ENCODE measurements at regions not wholly inside any gene's neighbourhood (a gene's known extent, or its start where the extent isn't known, plus 50 kb on each side); places are given as distances from the start of the nearest gene placed in this dataset.
"Not testable (repeated sequence)": the region's sequence is repeated elsewhere in the genome, so short reads cannot be mapped to it uniquely, and the experiment has no call there.

GRCh38 chr11:100409267-100409666 lies 277.8 kb upstream of the ARHGAP42 start:
- intact Hi-C loops (cut with DNase I), result not testable (repeated sequence)
- peak in 1 of 10 donors; percentile 46 for DNase-seq

GRCh38 chr11:100419518-100419917 lies 267.6 kb upstream of the ARHGAP42 start:
- intact Hi-C loops (cut with DNase I), result no loop called here
- DNase-seq, result no peak

- peak in 1 of 10 donors; percentile 33 for DNase-seq
- intact Hi-C loops (cut with DNase I), result no loop called here
Measured at GRCh38 chr11:100434821-100435641, 252.1 kb upstream of the ARHGAP42 start.

- DNase-seq, result no peak
Measured at GRCh38 chr11:100438376-100438775, 248.7 kb upstream of the ARHGAP42 start.

GRCh38 chr11:100441086-100441485 lies 246.0 kb upstream of the ARHGAP42 start:
- DNase-seq, result no peak
- intact Hi-C loops (cut with DNase I), result no loop called here

More at GRCh38 chr11:100438376-100438775, 248.7 kb upstream of the ARHGAP42 start:
- intact Hi-C loops (cut with DNase I), result no loop called here

DNA sequence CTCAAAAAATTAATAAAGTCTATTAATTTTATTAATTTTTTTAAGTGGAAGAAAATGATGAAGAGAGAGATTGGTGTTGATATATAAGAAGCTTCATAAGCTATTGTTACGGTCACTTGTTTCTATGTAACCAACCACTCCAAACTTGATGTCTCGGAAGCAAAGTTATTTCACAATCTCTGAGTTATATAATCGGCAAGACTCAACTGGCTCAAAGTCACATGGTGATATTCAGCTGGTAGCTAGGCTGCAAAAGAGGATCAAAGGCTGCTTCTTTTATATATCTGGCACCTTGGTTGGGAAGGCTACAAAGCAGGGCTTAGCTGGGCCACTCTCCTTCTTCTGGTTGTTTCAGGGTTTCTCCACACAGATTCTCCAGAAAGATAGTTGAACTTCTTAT lies 245.1 kb upstream of the ARHGAP42 start:
- intact Hi-C loops (cut with DNase I), result no loop called here
- no peak for DNase-seq

DNA sequence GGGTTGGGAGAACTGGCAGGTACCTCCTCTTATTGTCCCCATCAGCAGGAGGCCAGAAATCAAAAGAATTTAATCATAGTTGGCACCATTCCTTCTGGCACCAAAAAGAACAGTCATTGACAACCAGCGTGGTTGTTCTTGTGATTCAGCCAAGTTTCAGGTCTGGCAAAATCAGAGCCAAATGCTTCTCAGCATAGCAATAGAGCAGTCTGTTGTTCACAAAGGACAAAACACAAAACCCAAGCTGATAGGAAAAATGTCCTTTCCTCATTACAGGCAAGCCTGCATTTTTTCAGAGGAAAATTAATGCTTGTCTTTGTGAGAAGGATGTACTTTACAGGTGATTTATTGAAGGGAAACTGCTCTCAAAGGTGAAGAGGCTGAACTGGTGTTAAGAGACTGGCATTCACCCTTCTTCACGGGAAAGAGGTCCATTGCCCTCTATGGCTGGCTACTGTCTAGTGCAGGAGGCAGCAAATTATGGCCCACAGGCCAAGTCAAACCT lies 241.8 kb upstream of the ARHGAP42 start:
- intact Hi-C loops (cut with DNase I), result no loop called here
- peak in 4 of 10 donors; percentile 9 to 19 (median 16) for DNase-seq

- DNase-seq, result peak in 2 of 10 donors; percentile 49 to 68
- intact Hi-C loops (cut with DNase I), result not testable (repeated sequence)
Measured at GRCh38 chr11:100451801-100452460, 235.2 kb upstream of the ARHGAP42 start.

GRCh38 chr11:100459811-100460210 lies 227.3 kb upstream of the ARHGAP42 start:
- intact Hi-C loops (cut with DNase I), result no loop called here
- no peak for DNase-seq

DNA sequence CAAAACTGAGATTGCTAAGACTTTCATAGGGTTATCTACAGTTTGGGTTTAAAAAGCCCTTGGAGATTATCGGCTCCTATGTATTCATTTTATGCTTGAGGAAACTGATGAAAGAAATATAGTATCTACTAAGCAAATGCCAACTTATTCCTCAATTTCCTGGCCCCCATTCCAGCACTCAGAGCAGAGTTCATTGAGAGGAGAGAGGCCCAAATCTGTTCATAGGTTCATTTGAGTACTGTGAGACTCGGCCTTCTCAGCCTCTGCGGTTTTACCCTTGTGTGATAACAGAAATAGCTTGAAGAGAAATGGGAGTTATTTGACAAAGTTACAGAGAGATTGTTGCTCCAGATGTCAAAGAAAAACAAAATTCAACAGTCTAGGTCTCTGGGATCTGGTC lies 226.7 kb upstream of the ARHGAP42 start:
- intact Hi-C loops (cut with DNase I), result no loop called here

GRCh38 chr11:100467821-100468508 lies 219.1 kb upstream of the ARHGAP42 start:
- no peak for DNase-seq
- intact Hi-C loops (cut with DNase I), result no loop called here

More for the DNA sequence above, 226.7 kb upstream of the ARHGAP42 start:
- DNase-seq, result no peak

- no peak for DNase-seq
- intact Hi-C loops (cut with DNase I), result no loop called here
Measured at GRCh38 chr11:100469835-100470234, 217.3 kb upstream of the ARHGAP42 start.

DNA sequence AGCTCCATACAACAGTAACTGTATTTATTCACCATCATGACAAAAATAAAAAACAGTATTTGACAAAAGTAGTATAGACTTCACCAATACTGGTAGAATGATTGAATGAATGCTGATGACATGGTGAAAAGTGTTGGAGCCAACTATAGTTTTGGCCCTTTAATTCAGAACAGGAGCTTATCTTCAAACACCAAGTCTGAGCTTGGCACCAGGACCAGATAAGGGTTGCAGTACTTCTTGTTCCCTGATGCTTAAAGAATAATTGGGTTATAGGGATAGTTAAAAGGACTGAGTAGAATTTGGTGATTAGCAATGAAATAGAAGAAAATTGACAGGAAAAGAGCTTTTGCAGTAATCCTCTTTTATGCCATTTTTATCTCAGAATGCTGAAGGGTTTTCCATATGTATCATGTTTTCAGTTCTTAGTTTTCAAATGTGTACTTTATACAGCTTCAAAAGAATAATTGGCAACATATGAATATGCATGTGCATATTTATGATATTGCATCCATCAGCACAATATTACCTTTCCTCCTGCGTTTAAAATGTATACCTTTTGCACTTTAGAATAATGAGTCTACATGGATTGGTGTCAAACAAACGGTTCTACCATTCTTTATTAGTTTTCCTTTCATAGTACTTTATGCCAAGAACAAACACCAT lies 214.2 kb upstream of the ARHGAP42 start:
- no peak for DNase-seq
- intact Hi-C loops (cut with DNase I), result no loop called here

GRCh38 chr11:100473390-100473740 lies 213.7 kb upstream of the ARHGAP42 start:
- intact Hi-C loops (cut with DNase I), result no loop called here
- no peak for DNase-seq

GRCh38 chr11:100484948-100485347 lies 202.1 kb upstream of the ARHGAP42 start:
- intact Hi-C loops (cut with DNase I), result no loop called here
- no peak for DNase-seq

- DNase-seq, result no peak
- intact Hi-C loops (cut with DNase I), result no loop called here
Measured at GRCh38 chr11:100498780-100499179, 188.3 kb upstream of the ARHGAP42 start.

DNA sequence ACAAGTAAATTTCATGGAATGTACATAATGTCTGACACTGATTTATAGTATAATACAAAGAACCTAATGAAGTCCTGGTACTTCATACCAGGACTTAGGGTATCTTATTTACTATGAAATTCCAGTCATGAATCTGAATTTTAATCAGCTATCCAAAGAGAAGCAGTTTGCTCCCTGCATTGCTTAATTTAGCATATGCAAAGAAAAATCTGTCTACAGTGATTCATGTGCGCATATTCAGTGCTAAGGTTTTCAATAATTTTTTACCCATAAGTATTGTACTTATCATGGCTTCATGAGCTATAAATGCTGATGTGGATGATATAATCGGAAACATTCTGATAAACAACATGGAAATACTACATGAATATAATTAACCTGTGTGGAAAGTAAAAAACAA lies 185.6 kb upstream of the ARHGAP42 start:
- intact Hi-C loops (cut with DNase I), result no loop called here
- no peak for DNase-seq

GRCh38 chr11:100512475-100512874 lies 174.6 kb upstream of the ARHGAP42 start:
- intact Hi-C loops (cut with DNase I), result no loop called here
- DNase-seq, result no peak

GRCh38 chr11:100515087-100515486 lies 172.0 kb upstream of the ARHGAP42 start:
- DNase-seq, result no peak

DNA sequence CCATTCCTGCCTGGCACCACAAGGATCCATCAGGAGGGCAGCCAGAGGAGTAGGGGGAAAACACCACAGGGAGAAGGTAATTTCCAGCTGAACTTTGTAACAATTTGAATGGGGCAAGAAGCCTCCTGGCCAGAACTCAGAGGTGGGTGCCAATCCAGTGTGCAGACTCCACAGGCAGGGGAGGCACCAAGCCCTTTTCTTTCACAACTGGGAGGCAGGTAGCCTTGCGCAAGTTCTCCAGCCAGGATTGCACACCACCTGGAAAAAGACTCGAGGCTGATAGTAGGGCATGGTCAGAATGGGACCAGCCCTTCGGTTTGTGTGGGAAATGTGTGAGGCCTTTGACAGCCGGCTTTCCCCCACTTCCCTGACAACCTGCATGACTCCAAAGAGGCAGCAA lies 161.9 kb upstream of the ARHGAP42 start:
- intact Hi-C loops (cut with DNase I), result no loop called here
- DNase-seq, result no peak

More at GRCh38 chr11:100515087-100515486, 172.0 kb upstream of the ARHGAP42 start:
- intact Hi-C loops (cut with DNase I), result no loop called here

- intact Hi-C loops (cut with DNase I), result no loop called here
- no peak for DNase-seq
Measured at GRCh38 chr11:100525635-100526034, 161.5 kb upstream of the ARHGAP42 start.
